ENCODE measurements at regions not wholly inside any gene's neighbourhood (a gene's known extent, or its start where the extent isn't known, plus 50 kb on each side); places are given as distances from the start of the nearest gene placed in this dataset.

- no peak for TF ChIP-seq CTCF (optimal IDR thresholded peaks at IDR 0.05 in 1 of 3, IDR thresholded peaks at IDR 0.05 in 1 of 3, conservative IDR thresholded peaks at IDR 0.05 in 1 of 3; ENCODE audit: extremely low read depth in 1 of 3, insufficient read depth in 2 of 3, low read length in 3 of 3)
- TF ChIP-seq EZH2 (IDR thresholded peaks at IDR 0.05; ENCODE audit: low read length) = no peak
Measured at GRCh38 chr1:70909262-70909822, 138.3 kb downstream of the PTGER3 start.
